Keratinocyte (primary cell): ENCODE measurements at regions not wholly inside any gene's neighbourhood (a gene's known extent, or its start where the extent isn't known, plus 50 kb on each side); places are given as distances from the start of the nearest gene placed in this dataset.
"Not testable (repeated sequence)": the region's sequence is repeated elsewhere in the genome, so short reads cannot be mapped to it uniquely, and the experiment has no call there.

Source experiments
- CTCF ChIP-seq, 3 experiments: IDR thresholded peaks in 1 of 3; conservative IDR thresholded peaks in 1 of 3; optimal IDR thresholded peaks in 1 of 3; 2 replicates in 2 of 3; 3 replicates in 1 of 3; pipeline versions ENCODE3 to v1.5.1; 2011; ENCODE audit warnings: low read length in 3 of 3, mild to moderate bottlenecking in 3 of 3, moderate library complexity in 2 of 3, control low read depth in 1 of 3, inconsistent platforms in 1 of 3; ENCODE audit not compliant: insufficient read depth in 2 of 3; ENCODE audit errors: extremely low read depth in 1 of 3
- EZH2 ChIP-seq: IDR thresholded peaks from one replicate; pipeline ENCODE4 v1.6.1; 2012; ENCODE audit warnings: inconsistent platforms, mild to moderate bottlenecking, low read length, moderate library complexity

DNA sequence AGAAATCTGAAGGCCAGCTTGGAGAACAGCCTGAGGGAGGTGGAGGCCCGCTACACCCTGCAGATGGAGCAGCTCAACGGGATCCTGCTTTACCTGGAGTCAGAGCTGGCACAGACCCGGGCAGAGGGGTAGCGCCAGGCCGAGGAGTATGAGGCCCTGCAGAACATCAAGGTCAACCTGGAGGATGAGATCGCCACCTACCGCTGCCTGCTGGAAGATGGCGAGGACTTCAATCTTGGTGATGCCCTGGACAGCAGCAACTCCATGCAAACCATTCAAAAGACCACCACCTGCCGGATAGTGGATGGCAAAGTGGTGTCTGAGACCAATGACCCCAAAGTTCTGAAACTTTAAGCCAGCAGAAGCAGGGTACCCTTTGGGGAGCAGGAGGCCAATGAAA, 318.4 kb downstream of the ZFHX3 start:
- not testable (repeated sequence) for TF ChIP-seq CTCF (optimal IDR thresholded peaks at IDR 0.05 in 1 of 3, IDR thresholded peaks at IDR 0.05 in 1 of 3, conservative IDR thresholded peaks at IDR 0.05 in 1 of 3; ENCODE audit: extremely low read depth in 1 of 3, insufficient read depth in 2 of 3, low read length in 3 of 3); EZH2
